ENCODE measurements at regions not wholly inside any gene's neighbourhood (a gene's known extent, or its start where the extent isn't known, plus 50 kb on each side); places are given as distances from the start of the nearest gene placed in this dataset.

DNA sequence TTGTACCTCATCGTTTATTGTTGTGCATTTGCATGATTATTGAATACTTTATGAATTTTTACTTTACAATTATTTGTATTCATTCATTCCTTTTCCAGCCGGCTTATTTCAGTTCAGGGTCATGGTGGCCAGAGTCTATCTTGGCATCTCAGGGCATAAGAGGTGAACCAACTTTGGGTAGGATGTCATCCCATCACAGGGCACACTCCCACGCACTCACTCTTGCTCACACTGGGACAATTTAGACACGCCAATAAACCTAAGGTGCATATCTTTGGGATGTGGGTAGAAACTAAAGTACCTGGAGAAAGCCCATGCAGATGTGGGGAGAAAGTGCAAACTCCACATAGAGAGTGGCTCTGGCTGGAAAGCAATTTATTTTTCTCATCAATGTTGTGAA is 158.1 kb upstream of the MAST4 start:
- TF ChIP-seq CTCF (IDR thresholded peaks at IDR 0.05; ENCODE audit: low read depth, low read length, poor library complexity, severe bottlenecking) (no peak), EZH2phosphoT487 (IDR thresholded peaks at IDR 0.05; ENCODE audit: borderline replicate concordance, low read length) (no peak)

Measured in DOHH2 (cell line).